HG02970 (cell line): ENCODE measurements at regions not wholly inside any gene's neighbourhood (a gene's known extent, or its start where the extent isn't known, plus 50 kb on each side); places are given as distances from the start of the nearest gene placed in this dataset.
"Not testable (repeated sequence)": the region's sequence is repeated elsewhere in the genome, so short reads cannot be mapped to it uniquely, and the experiment has no call there.

Experiments
- ATAC-seq: cut with Tn5 transposase; IDR thresholded peaks from one replicate; pipeline ENCODE4 v1.9.1; 2021; ENCODE audit warnings: mild to moderate bottlenecking, moderate library complexity, moderate number of reproducible peaks; ENCODE audit not compliant: unreplicated experiment, low FRiP score

- no peak for ATAC-seq
Measured at GRCh38 chr3:86578071-86578470, 412.9 kb downstream of the VGLL3 start.

GRCh38 chr3:86563400-86563970 lies 427.5 kb downstream of the VGLL3 start:
- peak; percentile 85 for ATAC-seq

- no peak for ATAC-seq
Measured at GRCh38 chr3:86562090-86562489, 428.9 kb downstream of the VGLL3 start.

GRCh38 chr3:86561215-86561614 lies 429.7 kb downstream of the VGLL3 start:
- ATAC-seq, result no peak

GRCh38 chr3:86554383-86554782 lies 436.6 kb downstream of the VGLL3 start:
- no peak for ATAC-seq

GRCh38 chr3:86547692-86548091 lies 443.3 kb downstream of the VGLL3 start:
- no peak for ATAC-seq

GRCh38 chr3:86537171-86537570 lies 453.8 kb downstream of the VGLL3 start:
- no peak for ATAC-seq

GRCh38 chr3:86519819-86520218 lies 471.1 kb downstream of the VGLL3 start:
- no peak for ATAC-seq

- ATAC-seq, result no peak
Measured at GRCh38 chr3:86481636-86482035, 509.3 kb downstream of the VGLL3 start.

GRCh38 chr3:86481031-86481430 lies 509.9 kb downstream of the VGLL3 start:
- no peak for ATAC-seq

GRCh38 chr3:86464180-86464579 lies 526.8 kb downstream of the VGLL3 start:
- no peak for ATAC-seq

GRCh38 chr3:86451749-86452148 lies 539.2 kb downstream of the VGLL3 start:
- ATAC-seq, result no peak

GRCh38 chr3:86438544-86438943 lies 552.4 kb downstream of the VGLL3 start:
- no peak for ATAC-seq

GRCh38 chr3:86427343-86427742 lies 563.6 kb downstream of the VGLL3 start:
- ATAC-seq, result no peak

GRCh38 chr3:86420990-86421739 lies 569.8 kb downstream of the VGLL3 start:
- no peak for ATAC-seq

GRCh38 chr3:86418861-86419260 lies 572.1 kb downstream of the VGLL3 start:
- ATAC-seq, result no peak

GRCh38 chr3:86416334-86416733 lies 574.6 kb downstream of the VGLL3 start:
- ATAC-seq, result no peak

GRCh38 chr3:86413645-86414044 lies 577.3 kb downstream of the VGLL3 start:
- ATAC-seq, result no peak

- ATAC-seq, result no peak
Measured at GRCh38 chr3:86410587-86410986, 580.4 kb downstream of the VGLL3 start.

GRCh38 chr3:86389759-86390158 lies 601.2 kb downstream of the VGLL3 start:
- ATAC-seq, result not testable (repeated sequence)

- no peak for ATAC-seq
Measured at GRCh38 chr3:86388820-86389219, 602.1 kb downstream of the VGLL3 start.

- no peak for ATAC-seq
Measured at GRCh38 chr3:86382556-86382955, 608.4 kb downstream of the VGLL3 start.
